ENCODE measurements at regions not wholly inside any gene's neighbourhood (a gene's known extent, or its start where the extent isn't known, plus 50 kb on each side); places are given as distances from the start of the nearest gene placed in this dataset.

DNA sequence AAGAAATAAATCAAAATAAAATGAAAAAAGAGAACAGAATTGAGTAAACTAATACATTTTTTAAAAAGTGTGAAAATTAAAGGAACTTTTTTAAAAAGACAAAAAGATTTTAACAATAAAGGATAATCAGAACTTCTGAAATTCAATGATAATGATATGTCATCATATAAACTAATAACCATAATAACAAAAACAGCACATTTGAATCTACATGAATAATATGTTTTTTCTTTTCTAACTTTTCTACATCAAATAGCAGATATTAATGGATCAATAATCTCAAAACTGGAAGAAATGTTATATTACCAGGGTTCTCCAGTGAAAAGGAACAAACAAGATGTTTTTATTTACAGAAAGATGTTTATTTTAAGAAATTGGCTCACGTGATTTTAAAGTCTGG lies 903.3 kb upstream of the MIR17HG start:
- CTCF ChIA-PET: no interaction called here
- Histone ChIP-seq H4K20me1 (ENCODE audit: insufficient read depth) (no peaks in the 10 kb centered on the region), H3K9me2 (ENCODE audit: insufficient read depth) (no peaks in the 10 kb centered on the region; the same call in 1 of the 2 replicates), H3K79me2 (ENCODE audit: low read depth) (no peaks in the 10 kb centered on the region), H3K27ac (no peak overlapping the region), H3K27me3 (ENCODE audit: insufficient read depth, low read depth) (no peaks in the 10 kb centered on the region), H2AFZ (no peak overlapping the region), H3K9me3 (ENCODE audit: insufficient read depth, low read depth) (peaks cover 24% of the 10 kb centered on the region; the same call in 1 of the 2 replicates), H3K4me1 (replicated peaks; ENCODE audit: insufficient read depth) (peaks cover 32% of the 10 kb centered on the region), H3K36me3 (ENCODE audit: low read depth) (no peaks in the 10 kb centered on the region), H3K4me2 (no peak overlapping the region), H3F3A (ENCODE audit: insufficient read depth, low read depth) (peaks cover 12% of the 10 kb centered on the region; the same call in 1 of the 2 replicates), H3K4me3 (no peak overlapping the region)
- intact Hi-C loops (cut with micrococcal nuclease; ENCODE audit: unreplicated experiment): loop anchor here (10.0 kb wide), 1 partner anchor 929 kb away; no protein-coding TSS in a partner anchor
- DNase-seq: no peak
- BruUV-seq (replicated peaks): no TSS peak
- POLR2A ChIA-PET (ENCODE audit: unreplicated experiment): interaction anchor here (0.6 kb wide), 1 partner anchor 29 kb away, joined by 3 read pairs; no protein-coding TSS in a partner anchor
- TF ChIP-seq EZH2 (IDR thresholded peaks at IDR 0.05; ENCODE audit: low read depth): no peak
- TF ChIP-seq, protein P1, sequence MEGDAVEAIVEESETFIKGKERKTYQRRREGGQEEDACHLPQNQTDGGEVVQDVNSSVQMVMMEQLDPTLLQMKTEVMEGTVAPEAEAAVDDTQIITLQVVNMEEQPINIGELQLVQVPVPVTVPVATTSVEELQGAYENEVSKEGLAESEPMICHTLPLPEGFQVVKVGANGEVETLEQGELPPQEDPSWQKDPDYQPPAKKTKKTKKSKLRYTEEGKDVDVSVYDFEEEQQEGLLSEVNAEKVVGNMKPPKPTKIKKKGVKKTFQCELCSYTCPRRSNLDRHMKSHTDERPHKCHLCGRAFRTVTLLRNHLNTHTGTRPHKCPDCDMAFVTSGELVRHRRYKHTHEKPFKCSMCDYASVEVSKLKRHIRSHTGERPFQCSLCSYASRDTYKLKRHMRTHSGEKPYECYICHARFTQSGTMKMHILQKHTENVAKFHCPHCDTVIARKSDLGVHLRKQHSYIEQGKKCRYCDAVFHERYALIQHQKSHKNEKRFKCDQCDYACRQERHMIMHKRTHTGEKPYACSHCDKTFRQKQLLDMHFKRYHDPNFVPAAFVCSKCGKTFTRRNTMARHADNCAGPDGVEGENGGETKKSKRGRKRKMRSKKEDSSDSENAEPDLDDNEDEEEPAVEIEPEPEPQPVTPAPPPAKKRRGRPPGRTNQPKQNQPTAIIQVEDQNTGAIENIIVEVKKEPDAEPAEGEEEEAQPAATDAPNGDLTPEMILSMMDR (conservative IDR thresholded peaks at IDR 0.05): no peak

DNA sequence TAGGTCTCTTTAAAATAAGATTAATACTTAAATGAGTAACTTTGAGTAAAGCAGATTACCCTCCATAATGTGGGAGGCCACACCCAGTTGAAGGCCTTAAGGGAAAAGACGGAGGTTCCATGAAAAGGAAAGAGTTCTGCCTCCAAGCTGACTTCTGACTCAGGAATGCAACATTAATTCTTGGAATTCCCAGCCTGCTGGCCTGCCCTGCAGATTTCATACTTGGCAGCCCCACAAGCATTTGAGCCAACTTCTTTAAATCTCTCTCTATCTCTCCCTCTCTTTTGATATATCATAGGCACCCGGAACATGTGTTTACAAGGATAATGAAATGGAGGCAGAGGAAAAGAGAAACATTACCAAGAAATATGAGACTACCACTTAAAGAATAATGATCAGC lies 902.3 kb upstream of the MIR17HG start:
- TF ChIP-seq EZH2 (IDR thresholded peaks at IDR 0.05; ENCODE audit: low read depth): no peak
- TF ChIP-seq, protein P1 (conservative IDR thresholded peaks at IDR 0.05): no peak
- Histone ChIP-seq H4K20me1 (ENCODE audit: insufficient read depth) (no peaks in the 10 kb centered on the region), H3K4me3 (no peak overlapping the region), H3K4me1 (replicated peaks; ENCODE audit: insufficient read depth) (peaks cover 32% of the 10 kb centered on the region), H3K9me3 (ENCODE audit: insufficient read depth, low read depth) (peaks cover 24% of the 10 kb centered on the region; the same call in 1 of the 2 replicates), H3K9me2 (ENCODE audit: insufficient read depth) (no peaks in the 10 kb centered on the region), H2AFZ (peak overlapping the region; percentile 55; the same call in 1 of the 2 replicates), H3K4me2 (0 out of 2 replicates have a peak overlapping the region, but pooled peaks have one; percentile 23), H3F3A (ENCODE audit: insufficient read depth, low read depth) (peaks cover 12% of the 10 kb centered on the region; the same call in 1 of the 2 replicates), H3K27ac (peak overlapping the region; percentile 24), H3K36me3 (ENCODE audit: low read depth) (no peaks in the 10 kb centered on the region), H3K79me2 (ENCODE audit: low read depth) (no peaks in the 10 kb centered on the region), H3K27me3 (ENCODE audit: insufficient read depth, low read depth) (no peaks in the 10 kb centered on the region)
- DNase-seq: peak; percentile 67 to 74
- POLR2A ChIA-PET (ENCODE audit: unreplicated experiment): no interaction called here
- no TSS peak for BruUV-seq (replicated peaks)
- intact Hi-C loops (cut with micrococcal nuclease; ENCODE audit: unreplicated experiment): loop anchor here (1.0 to 10.0 kb wide), 3 partner anchors 394 to 930 kb away; no protein-coding TSS in a partner anchor
- CTCF ChIA-PET: no interaction called here

DNA sequence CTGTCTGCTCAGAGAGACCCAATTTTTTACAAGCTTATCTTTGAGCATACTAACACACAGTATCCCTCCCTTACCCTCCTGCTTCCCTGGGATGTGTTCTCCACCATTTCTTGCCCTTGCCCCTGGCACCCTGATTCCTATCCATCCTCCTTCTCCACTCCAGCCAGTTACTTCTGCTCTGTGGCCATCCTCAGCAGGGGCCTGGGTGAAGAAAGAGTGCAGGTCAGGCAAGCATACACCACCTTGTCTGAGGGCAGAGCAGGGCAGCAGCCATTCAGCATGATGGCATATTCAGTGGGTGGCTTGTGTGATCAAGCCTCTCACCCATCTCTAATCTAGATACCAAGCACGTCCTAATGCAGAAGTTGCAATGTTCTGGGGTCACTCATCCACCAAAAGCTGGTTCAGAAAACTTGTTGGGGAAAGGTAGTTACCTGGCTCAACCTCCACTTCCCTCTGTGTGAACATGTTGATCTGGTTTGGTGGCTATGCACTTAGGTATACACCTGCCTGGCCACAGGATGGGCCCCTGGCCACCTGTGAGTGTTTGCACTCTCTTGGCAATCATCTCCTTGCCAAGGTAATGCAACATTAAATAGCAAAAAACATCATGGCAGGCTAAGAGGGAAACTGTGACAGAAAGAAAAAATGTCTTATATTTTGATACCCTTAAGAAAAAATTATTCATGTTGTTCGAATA lies 900.3 kb upstream of the MIR17HG start:
- Histone ChIP-seq H2AFZ (no peak overlapping the region), H3K27me3 (ENCODE audit: insufficient read depth, low read depth) (no peaks in the 10 kb centered on the region), H3K79me2 (ENCODE audit: low read depth) (no peaks in the 10 kb centered on the region), H3K36me3 (ENCODE audit: low read depth) (no peaks in the 10 kb centered on the region), H3F3A (ENCODE audit: insufficient read depth, low read depth) (peaks cover 12% of the 10 kb centered on the region; the same call in 1 of the 2 replicates), H3K4me2 (0 out of 2 replicates have a peak overlapping the region, but pooled peaks have one; percentile 6), H3K9me3 (ENCODE audit: insufficient read depth, low read depth) (peaks cover 24% of the 10 kb centered on the region; the same call in 1 of the 2 replicates), H3K4me1 (replicated peaks; ENCODE audit: insufficient read depth) (peaks cover 32% of the 10 kb centered on the region), H3K4me3 (no peak overlapping the region), H4K20me1 (ENCODE audit: insufficient read depth) (no peaks in the 10 kb centered on the region), H3K27ac (peak overlapping the region; percentile 44; the same call in 1 of the 2 replicates), H3K9me2 (ENCODE audit: insufficient read depth) (no peaks in the 10 kb centered on the region)
- CTCF ChIA-PET: no interaction called here
- TSS peak; percentile 90 for BruUV-seq (replicated peaks)
- peak; percentile 37 for DNase-seq
- POLR2A ChIA-PET (ENCODE audit: unreplicated experiment): no interaction called here
- TF ChIP-seq, protein P1 (conservative IDR thresholded peaks at IDR 0.05): no peak
- no peak for TF ChIP-seq EZH2 (IDR thresholded peaks at IDR 0.05; ENCODE audit: low read depth)
- intact Hi-C loops (cut with micrococcal nuclease; ENCODE audit: unreplicated experiment): loop anchor here (5.0 to 10.0 kb wide), 2 partner anchors 420 to 932 kb away; no protein-coding TSS in a partner anchor
